Erythroblast (primary cell): ENCODE measurements at regions not wholly inside any gene's neighbourhood (a gene's known extent, or its start where the extent isn't known, plus 50 kb on each side); places are given as distances from the start of the nearest gene placed in this dataset.

Source experiments
- GATA1 ChIP-seq: IDR thresholded peaks from 2 replicates; pipeline ENCODE4 v1.6.1; 2011; ENCODE audit warnings: low read depth, mild to moderate bottlenecking, control low read depth, low read length, moderate library complexity
- POLR2A ChIP-seq: IDR thresholded peaks from 2 replicates; pipeline ENCODE4 v1.6.1; 2011; ENCODE audit warnings: mild to moderate bottlenecking, low read length

- TF ChIP-seq POLR2A, result no peak
- no peak for TF ChIP-seq GATA1
These were observed 1425.1 kb downstream of the BRD1 start for GRCh38 chr22:48402591-48403031.
